Neuron (in vitro differentiated cells): ENCODE measurements at regions not wholly inside any gene's neighbourhood (a gene's known extent, or its start where the extent isn't known, plus 50 kb on each side); places are given as distances from the start of the nearest gene placed in this dataset.

Source experiments
- H2AFZ ChIP-seq: one replicate; pipeline ENCODE4 v1.6.1; 2013; ENCODE audit warnings: low read depth, mild to moderate bottlenecking, inconsistent platforms, low read length, moderate library complexity
- H3K27me3 ChIP-seq: one replicate; pipeline ENCODE4 v1.6.1; 2013; ENCODE audit warnings: low read length; ENCODE audit not compliant: insufficient read depth
- H3K36me3 ChIP-seq: one replicate; pipeline ENCODE4 v1.6.1; 2013; ENCODE audit warnings: low read length; ENCODE audit not compliant: insufficient read depth
- H3K4me1 ChIP-seq: one replicate; pipeline ENCODE4 v1.6.1; 2013; ENCODE audit warnings: low read length; ENCODE audit not compliant: insufficient read depth
- H3K4me3 ChIP-seq: 2 replicates; pipeline ENCODE4 v1.5.1; 2013; ENCODE audit warnings: mild to moderate bottlenecking, low read length, moderate library complexity
- H3K9me3 ChIP-seq: one replicate; pipeline ENCODE4 v1.6.1; 2013; ENCODE audit warnings: low read length

GRCh38 chr2:139155991-139156390 is 375.8 kb upstream of the NXPH2 start:
- no peak overlapping the region for H3K4me3 ChIP-seq
- H3K36me3 ChIP-seq = no peaks in the 10 kb centered on the region
- H3K27me3 ChIP-seq = no peaks in the 10 kb centered on the region
- no peaks in the 10 kb centered on the region for H3K9me3 ChIP-seq
- no peaks in the 10 kb centered on the region for H3K4me1 ChIP-seq
- no peak overlapping the region for H2AFZ ChIP-seq

- Histone ChIP-seq H3K4me1 (no peaks in the 10 kb centered on the region), H3K36me3 (no peaks in the 10 kb centered on the region), H3K4me3 (no peak overlapping the region), H2AFZ (no peak overlapping the region), H3K9me3 (no peaks in the 10 kb centered on the region), H3K27me3 (no peaks in the 10 kb centered on the region)
These were observed 362.2 kb upstream of the NXPH2 start for GRCh38 chr2:139142252-139142880.

GRCh38 chr2:139124271-139124670 is 344.1 kb upstream of the NXPH2 start:
- Histone ChIP-seq H3K4me1 (no peaks in the 10 kb centered on the region), H3K9me3 (no peaks in the 10 kb centered on the region), H2AFZ (no peak overlapping the region), H3K27me3 (no peaks in the 10 kb centered on the region), H3K4me3 (no peak overlapping the region), H3K36me3 (no peaks in the 10 kb centered on the region)

- H3K4me3 ChIP-seq = no peak overlapping the region
- no peaks in the 10 kb centered on the region for H3K4me1 ChIP-seq
- no peaks in the 10 kb centered on the region for H3K27me3 ChIP-seq
- H3K36me3 ChIP-seq = no peaks in the 10 kb centered on the region
- H3K9me3 ChIP-seq = no peaks in the 10 kb centered on the region
- no peak overlapping the region for H2AFZ ChIP-seq
These were observed 343.6 kb upstream of the NXPH2 start for GRCh38 chr2:139123795-139124194.

- Histone ChIP-seq H3K9me3 (no peaks in the 10 kb centered on the region), H2AFZ (no peak overlapping the region), H3K36me3 (no peaks in the 10 kb centered on the region), H3K27me3 (no peaks in the 10 kb centered on the region), H3K4me1 (no peaks in the 10 kb centered on the region), H3K4me3 (no peak overlapping the region)
These were observed 342.5 kb upstream of the NXPH2 start for GRCh38 chr2:139122711-139123158.

- no peaks in the 10 kb centered on the region for H3K4me1 ChIP-seq
- H2AFZ ChIP-seq = no peak overlapping the region
- no peaks in the 10 kb centered on the region for H3K36me3 ChIP-seq
- H3K27me3 ChIP-seq = no peaks in the 10 kb centered on the region
- no peaks in the 10 kb centered on the region for H3K9me3 ChIP-seq
- no peak overlapping the region for H3K4me3 ChIP-seq
These were observed 319.5 kb upstream of the NXPH2 start for GRCh38 chr2:139099721-139100120.

GRCh38 chr2:139098961-139099360 is 318.8 kb upstream of the NXPH2 start:
- Histone ChIP-seq H3K36me3 (no peaks in the 10 kb centered on the region), H3K27me3 (no peaks in the 10 kb centered on the region), H2AFZ (no peak overlapping the region), H3K4me3 (no peak overlapping the region), H3K9me3 (no peaks in the 10 kb centered on the region), H3K4me1 (no peaks in the 10 kb centered on the region)

- H3K36me3 ChIP-seq = no peaks in the 10 kb centered on the region
- H3K4me3 ChIP-seq = no peak overlapping the region
- H3K4me1 ChIP-seq = no peaks in the 10 kb centered on the region
- H2AFZ ChIP-seq = no peak overlapping the region
- H3K9me3 ChIP-seq = no peaks in the 10 kb centered on the region
- no peaks in the 10 kb centered on the region for H3K27me3 ChIP-seq
These were observed 302.9 kb upstream of the NXPH2 start for GRCh38 chr2:139083121-139083520.

GRCh38 chr2:139080244-139080643 is 300.1 kb upstream of the NXPH2 start:
- no peaks in the 10 kb centered on the region for H3K4me1 ChIP-seq
- H2AFZ ChIP-seq = no peak overlapping the region
- H3K36me3 ChIP-seq = no peaks in the 10 kb centered on the region
- H3K9me3 ChIP-seq = no peaks in the 10 kb centered on the region
- no peaks in the 10 kb centered on the region for H3K27me3 ChIP-seq
- H3K4me3 ChIP-seq = no peak overlapping the region

- no peaks in the 10 kb centered on the region for H3K27me3 ChIP-seq
- H3K4me1 ChIP-seq = no peaks in the 10 kb centered on the region
- no peaks in the 10 kb centered on the region for H3K36me3 ChIP-seq
- H3K4me3 ChIP-seq = no peak overlapping the region
- H3K9me3 ChIP-seq = no peaks in the 10 kb centered on the region
- H2AFZ ChIP-seq = no peak overlapping the region
These were observed 299.1 kb upstream of the NXPH2 start for GRCh38 chr2:139079311-139079710.

- H3K36me3 ChIP-seq = no peaks in the 10 kb centered on the region
- no peak overlapping the region for H2AFZ ChIP-seq
- no peaks in the 10 kb centered on the region for H3K4me1 ChIP-seq
- H3K27me3 ChIP-seq = no peaks in the 10 kb centered on the region
- H3K9me3 ChIP-seq = no peaks in the 10 kb centered on the region
- H3K4me3 ChIP-seq = no peak overlapping the region
These were observed 298.2 kb upstream of the NXPH2 start for GRCh38 chr2:139078376-139078775.

- Histone ChIP-seq H3K4me1 (no peaks in the 10 kb centered on the region), H2AFZ (no peak overlapping the region), H3K27me3 (no peaks in the 10 kb centered on the region), H3K9me3 (no peaks in the 10 kb centered on the region), H3K36me3 (no peaks in the 10 kb centered on the region), H3K4me3 (no peak overlapping the region)
These were observed 297.0 kb upstream of the NXPH2 start for GRCh38 chr2:139077099-139077737.

GRCh38 chr2:139067874-139068273 is 287.7 kb upstream of the NXPH2 start:
- H3K27me3 ChIP-seq = no peaks in the 10 kb centered on the region
- no peaks in the 10 kb centered on the region for H3K4me1 ChIP-seq
- H2AFZ ChIP-seq = no peak overlapping the region
- no peaks in the 10 kb centered on the region for H3K9me3 ChIP-seq
- no peak overlapping the region for H3K4me3 ChIP-seq
- H3K36me3 ChIP-seq = no peaks in the 10 kb centered on the region

GRCh38 chr2:139067072-139067471 is 286.9 kb upstream of the NXPH2 start:
- Histone ChIP-seq H3K4me1 (no peaks in the 10 kb centered on the region), H3K27me3 (no peaks in the 10 kb centered on the region), H3K4me3 (no peak overlapping the region), H2AFZ (no peak overlapping the region), H3K9me3 (no peaks in the 10 kb centered on the region), H3K36me3 (no peaks in the 10 kb centered on the region)
